WERI-Rb-1 (cell line): ENCODE measurements at regions not wholly inside any gene's neighbourhood (a gene's known extent, or its start where the extent isn't known, plus 50 kb on each side); places are given as distances from the start of the nearest gene placed in this dataset.
A peak's percentile ranks its signal among the peaks of the same experiment; 100 is the strongest.

ENCODE experiments used
- DNase-seq: peaks from one replicate; pipeline ENCODE4 v3.0.0-alpha.2; 2020
- H3K27ac ChIP-seq: fragments of 250-450 bp; sonication (Bioruptor Pico); 2 replicates; pipeline ENCODE4 v1.5.1; 2020; ENCODE audit warnings: mild to moderate bottlenecking, moderate library complexity
- H3K27me3 ChIP-seq: fragments of 250-450 bp; sonication (Bioruptor Pico); 2 replicates; pipeline ENCODE4 v1.5.1; 2021; ENCODE audit warnings: mild to moderate bottlenecking, low read depth, moderate library complexity; ENCODE audit not compliant: insufficient read depth, severe bottlenecking
- H3K36me3 ChIP-seq: fragments of 250-450 bp; sonication (Bioruptor Pico); 2 replicates; pipeline ENCODE4 v1.5.1; 2020; ENCODE audit warnings: mild to moderate bottlenecking, moderate library complexity
- H3K4me3 ChIP-seq: 2 replicates; pipeline ENCODE4 v1.5.1; 2011; ENCODE audit warnings: low read depth, mild to moderate bottlenecking, control low read depth, low read length
- H3K9me3 ChIP-seq: fragments of 250-450 bp; sonication (Bioruptor Pico); 2 replicates; pipeline ENCODE4 v1.5.1; 2021; ENCODE audit warnings: mild to moderate bottlenecking, moderate library complexity; ENCODE audit not compliant: severe bottlenecking
- TF ChIP-seq, protein P1 (sequence below): IDR thresholded peaks from 2 replicates; pipeline ENCODE4 v1.5.1; 2011; ENCODE audit warnings: low read depth, mild to moderate bottlenecking, control low read depth, inconsistent platforms, low read length

GRCh38 chr9:113660196-113660595 is 196.7 kb downstream of the RGS3 start:
- no peaks in the 10 kb centered on the region for H3K36me3 ChIP-seq
- TF ChIP-seq, protein P1, sequence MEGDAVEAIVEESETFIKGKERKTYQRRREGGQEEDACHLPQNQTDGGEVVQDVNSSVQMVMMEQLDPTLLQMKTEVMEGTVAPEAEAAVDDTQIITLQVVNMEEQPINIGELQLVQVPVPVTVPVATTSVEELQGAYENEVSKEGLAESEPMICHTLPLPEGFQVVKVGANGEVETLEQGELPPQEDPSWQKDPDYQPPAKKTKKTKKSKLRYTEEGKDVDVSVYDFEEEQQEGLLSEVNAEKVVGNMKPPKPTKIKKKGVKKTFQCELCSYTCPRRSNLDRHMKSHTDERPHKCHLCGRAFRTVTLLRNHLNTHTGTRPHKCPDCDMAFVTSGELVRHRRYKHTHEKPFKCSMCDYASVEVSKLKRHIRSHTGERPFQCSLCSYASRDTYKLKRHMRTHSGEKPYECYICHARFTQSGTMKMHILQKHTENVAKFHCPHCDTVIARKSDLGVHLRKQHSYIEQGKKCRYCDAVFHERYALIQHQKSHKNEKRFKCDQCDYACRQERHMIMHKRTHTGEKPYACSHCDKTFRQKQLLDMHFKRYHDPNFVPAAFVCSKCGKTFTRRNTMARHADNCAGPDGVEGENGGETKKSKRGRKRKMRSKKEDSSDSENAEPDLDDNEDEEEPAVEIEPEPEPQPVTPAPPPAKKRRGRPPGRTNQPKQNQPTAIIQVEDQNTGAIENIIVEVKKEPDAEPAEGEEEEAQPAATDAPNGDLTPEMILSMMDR: no peak
- no peak overlapping the region for H3K4me3 ChIP-seq
- no peak for DNase-seq
- H3K27ac ChIP-seq: peak overlapping the region; percentile 86
- H3K9me3 ChIP-seq: no peaks in the 10 kb centered on the region
- H3K27me3 ChIP-seq: no peaks in the 10 kb centered on the region

DNA sequence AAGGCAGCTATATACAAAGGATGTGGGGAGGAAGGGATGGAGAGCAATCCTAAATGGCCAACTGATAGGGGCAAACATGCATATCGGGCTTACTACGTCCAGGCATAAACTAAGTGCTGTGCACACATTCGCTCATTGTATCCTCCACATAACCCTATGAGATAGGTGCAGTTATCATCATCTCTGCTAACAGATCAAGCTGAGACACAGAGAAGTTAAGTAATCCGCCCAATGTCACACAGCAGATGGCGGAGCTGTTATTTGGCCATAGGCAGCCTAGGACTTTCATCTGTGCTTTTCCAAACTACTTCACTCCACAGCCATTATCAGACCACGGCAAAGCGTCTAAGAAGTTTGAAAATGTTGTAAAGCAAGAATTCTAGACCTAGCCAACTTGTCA is 197.5 kb downstream of the RGS3 start:
- TF ChIP-seq, protein P1: no peak
- H3K36me3 ChIP-seq: no peaks in the 10 kb centered on the region
- no peak overlapping the region for H3K27ac ChIP-seq
- H3K4me3 ChIP-seq: no peak overlapping the region
- DNase-seq: no peak
- H3K9me3 ChIP-seq: no peaks in the 10 kb centered on the region
- H3K27me3 ChIP-seq: no peaks in the 10 kb centered on the region

GRCh38 chr9:113664181-113664875 is 200.8 kb downstream of the RGS3 start:
- Histone ChIP-seq H3K27me3 (no peaks in the 10 kb centered on the region), H3K4me3 (no peak overlapping the region), H3K27ac (no peak overlapping the region), H3K36me3 (no peaks in the 10 kb centered on the region), H3K9me3 (no peaks in the 10 kb centered on the region)
- TF ChIP-seq, protein P1: no peak
- DNase-seq: no peak

DNA sequence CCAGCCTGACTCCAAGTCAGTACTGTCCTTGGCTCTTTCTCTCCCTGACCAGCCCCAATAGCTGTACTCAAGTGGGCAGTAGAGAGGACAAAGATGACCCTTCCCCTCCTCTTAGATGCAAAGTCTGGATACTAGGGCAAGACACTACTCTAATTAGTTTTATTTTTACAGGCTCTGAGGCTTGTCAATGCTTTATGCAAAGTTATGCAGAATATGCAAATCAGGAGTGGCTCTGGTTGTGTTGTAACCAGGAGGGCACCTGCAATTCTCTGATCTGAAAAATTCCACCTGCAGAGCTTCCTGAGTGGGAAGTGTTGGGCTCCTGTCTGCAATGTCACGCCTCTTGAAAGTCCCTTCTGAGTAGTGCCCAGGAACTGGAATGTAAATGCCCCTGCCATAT is 201.5 kb downstream of the RGS3 start:
- Histone ChIP-seq H3K36me3 (no peaks in the 10 kb centered on the region), H3K4me3 (no peak overlapping the region), H3K27me3 (no peaks in the 10 kb centered on the region), H3K27ac (no peak overlapping the region), H3K9me3 (no peaks in the 10 kb centered on the region)
- DNase-seq: no peak
- TF ChIP-seq, protein P1: no peak

- Histone ChIP-seq H3K27me3 (no peaks in the 10 kb centered on the region), H3K4me3 (no peak overlapping the region), H3K27ac (no peak overlapping the region), H3K36me3 (no peaks in the 10 kb centered on the region), H3K9me3 (no peaks in the 10 kb centered on the region)
- DNase-seq: no peak
- TF ChIP-seq, protein P1: no peak
These were observed 202.2 kb downstream of the RGS3 start for GRCh38 chr9:113665756-113666155.

DNA sequence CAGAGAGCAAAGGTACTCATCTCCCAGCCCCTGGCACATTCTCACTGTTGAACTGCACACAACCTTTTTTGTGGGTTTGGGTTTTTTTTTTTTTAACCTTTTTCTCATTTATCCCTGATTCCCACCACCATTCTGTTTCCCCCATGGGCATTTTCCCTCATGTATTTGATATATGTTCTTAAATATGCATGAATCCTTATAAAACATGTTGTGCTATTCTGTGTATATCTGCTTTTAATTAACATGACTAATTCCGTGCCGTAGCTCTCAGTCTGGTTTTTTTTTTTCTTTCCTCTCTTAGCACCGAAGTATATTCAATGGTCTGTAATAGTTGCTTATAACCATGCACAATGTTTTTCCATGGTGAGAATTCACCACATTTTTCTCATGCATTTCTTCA is 204.5 kb downstream of the RGS3 start:
- DNase-seq: no peak
- H3K27me3 ChIP-seq: no peaks in the 10 kb centered on the region
- TF ChIP-seq, protein P1: no peak

More for the DNA sequence above, 204.5 kb downstream of the RGS3 start:
- H3K4me3 ChIP-seq: no peak overlapping the region
- no peaks in the 10 kb centered on the region for H3K9me3 ChIP-seq
- H3K36me3 ChIP-seq: no peaks in the 10 kb centered on the region
- H3K27ac ChIP-seq: no peak overlapping the region
